ENCODE measurements at regions not wholly inside any gene's neighbourhood (a gene's known extent, or its start where the extent isn't known, plus 50 kb on each side); places are given as distances from the start of the nearest gene placed in this dataset.

DNA sequence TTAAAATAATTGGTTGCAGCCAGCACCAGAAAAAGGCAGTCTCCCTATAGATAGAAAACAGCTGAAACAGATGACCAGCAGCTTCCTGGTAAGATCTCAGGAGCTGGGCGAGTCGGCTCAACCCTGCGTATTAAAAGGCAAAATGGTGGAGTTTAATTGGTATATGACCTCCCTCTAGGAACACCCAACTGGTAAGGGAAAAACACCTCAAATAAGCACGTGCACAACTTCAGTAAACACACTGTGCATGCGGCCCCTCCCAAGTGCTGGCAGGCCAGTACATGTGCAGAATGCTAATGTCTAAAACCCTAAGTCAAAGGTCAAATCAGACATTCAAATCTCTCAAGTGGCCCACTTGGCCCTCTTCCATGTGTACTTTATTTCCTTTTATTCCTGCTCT is 103.2 kb upstream of the PDE5A start:
- no peak for DNase-seq
- Histone ChIP-seq H3K4me3 (no peak overlapping the region), H3K4me1 (peaks cover 0 to 14% (median 4%) of the 10 kb centered on the region in 3 donors), H3K27me3 (no peaks in the 10 kb centered on the region), H3K36me3 (no peaks in the 10 kb centered on the region), H3K27ac (no peak overlapping the region), H3K9me3 (no peaks in the 10 kb centered on the region)
- 64 to 86% methylated on average over 5 of the region's 5 CpGs for WGBS, 2 donors
- TF ChIP-seq CTCF (IDR thresholded peaks at IDR 0.05) = no peak
- TF ChIP-seq POLR2A (IDR thresholded peaks at IDR 0.05) = no peak
- intact Hi-C loops (cut with DNase I) = no loop called here

GRCh38 chr4:119731146-119731742 is 102.6 kb upstream of the PDE5A start:
- no peak for TF ChIP-seq POLR2A (IDR thresholded peaks at IDR 0.05)
- TF ChIP-seq CTCF (IDR thresholded peaks at IDR 0.05) = no peak
- H3K36me3 ChIP-seq = no peaks in the 10 kb centered on the region
- no peak for DNase-seq
- H3K4me3 ChIP-seq = no peak overlapping the region
- H3K27ac ChIP-seq = peak overlapping the region in 1 of 4 donors; percentile 39
- no peaks in the 10 kb centered on the region for H3K27me3 ChIP-seq
- WGBS, 2 donors = 54 to 62% methylated on average over 3 of the region's 3 CpGs
- intact Hi-C loops (cut with DNase I) = no loop called here
- H3K9me3 ChIP-seq = no peaks in the 10 kb centered on the region
- peaks cover 0 to 16% (median 4%) of the 10 kb centered on the region in 3 donors for H3K4me1 ChIP-seq

- Histone ChIP-seq H3K9me3 (no peaks in the 10 kb centered on the region), H3K27ac (peak overlapping the region in 2 of 4 donors; percentile 19 to 39), H3K27me3 (no peaks in the 10 kb centered on the region), H3K4me3 (no peak overlapping the region), H3K36me3 (no peaks in the 10 kb centered on the region), H3K4me1 (peaks cover 0 to 23% (median 4%) of the 10 kb centered on the region in 3 donors)
- DNase-seq = no peak
- WGBS, 2 donors = 38 to 44% methylated on average over 1 of the region's 1 CpG
- intact Hi-C loops (cut with DNase I) = no loop called here
- TF ChIP-seq POLR2A (IDR thresholded peaks at IDR 0.05) (no peak), CTCF (IDR thresholded peaks at IDR 0.05) (no peak)
Measured at GRCh38 chr4:119730671-119730950, 102.0 kb upstream of the PDE5A start.

- WGBS, 2 donors = 45 to 49% methylated on average over 6 of the region's 6 CpGs
- H3K27ac ChIP-seq = peak overlapping the region in 2 of 4 donors; percentile 19 to 39
- no peaks in the 10 kb centered on the region for H3K27me3 ChIP-seq
- TF ChIP-seq POLR2A (IDR thresholded peaks at IDR 0.05) (no peak), CTCF (IDR thresholded peaks at IDR 0.05) (no peak)
- intact Hi-C loops (cut with DNase I) = no loop called here
- H3K4me3 ChIP-seq = no peak overlapping the region
- peaks cover 0 to 26% (median 4%) of the 10 kb centered on the region in 3 donors for H3K4me1 ChIP-seq
- no peaks in the 10 kb centered on the region for H3K36me3 ChIP-seq
- DNase-seq = no peak
- H3K9me3 ChIP-seq = no peaks in the 10 kb centered on the region
Measured at GRCh38 chr4:119729835-119730670, 101.4 kb upstream of the PDE5A start.
